GM12873 (cell line): ENCODE measurements at regions not wholly inside any gene's neighbourhood (a gene's known extent, or its start where the extent isn't known, plus 50 kb on each side); places are given as distances from the start of the nearest gene placed in this dataset.

Experiments used
- CTCF ChIP-seq: IDR thresholded peaks from 2 replicates; pipeline ENCODE4 v1.5.1; 2012; ENCODE audit warnings: low read depth, mild to moderate bottlenecking, moderate library complexity, low read length, control low read depth; ENCODE audit not compliant: insufficient read depth; ENCODE audit errors: missing control alignments

GRCh38 chr12:91640021-91640420 is 457.4 kb upstream of the DCN start:
- TF ChIP-seq CTCF: no peak

- TF ChIP-seq CTCF: no peak
Measured at GRCh38 chr12:91639327-91639726, 456.7 kb upstream of the DCN start.

DNA sequence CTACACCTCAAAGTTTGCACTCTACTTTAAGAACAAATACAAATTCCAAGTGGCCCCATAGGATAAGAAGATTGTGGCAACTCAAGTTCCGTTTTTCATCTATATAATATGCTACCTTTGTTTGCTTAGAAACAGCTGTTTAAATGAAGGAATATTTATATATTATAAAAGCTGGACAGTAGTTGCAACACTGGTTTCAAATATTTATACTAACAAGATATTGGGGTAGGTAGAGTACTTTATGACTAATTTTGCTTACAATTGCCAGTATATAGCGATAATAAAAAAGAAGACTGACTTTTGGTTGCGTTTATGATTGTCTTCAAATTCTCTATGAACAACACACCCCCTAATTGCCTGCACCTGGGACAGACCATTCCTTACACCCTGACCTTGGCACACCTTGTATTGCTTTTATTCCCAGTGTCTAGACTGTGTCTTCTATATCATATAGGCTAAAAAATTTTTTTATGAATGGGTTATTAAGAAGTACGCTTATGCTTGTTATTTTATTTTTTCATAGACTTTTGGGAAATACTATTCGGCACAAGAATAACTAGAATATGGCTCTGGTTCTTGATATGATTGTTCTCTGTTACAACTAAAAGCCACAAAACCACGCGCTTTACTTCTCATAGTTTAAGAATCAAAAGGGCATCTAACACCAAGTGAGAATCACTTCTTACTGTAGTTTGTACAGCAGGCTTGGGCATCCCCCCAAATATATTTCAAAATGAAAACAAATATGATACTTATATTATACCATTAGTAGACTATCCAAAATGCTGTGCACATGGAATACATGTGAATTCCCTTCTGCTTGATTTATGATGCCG is 455.4 kb upstream of the DCN start:
- TF ChIP-seq CTCF: no peak

GRCh38 chr12:91636721-91637120 is 454.1 kb upstream of the DCN start:
- TF ChIP-seq CTCF: no peak

GRCh38 chr12:91633734-91634357 is 451.2 kb upstream of the DCN start:
- TF ChIP-seq CTCF: no peak

DNA sequence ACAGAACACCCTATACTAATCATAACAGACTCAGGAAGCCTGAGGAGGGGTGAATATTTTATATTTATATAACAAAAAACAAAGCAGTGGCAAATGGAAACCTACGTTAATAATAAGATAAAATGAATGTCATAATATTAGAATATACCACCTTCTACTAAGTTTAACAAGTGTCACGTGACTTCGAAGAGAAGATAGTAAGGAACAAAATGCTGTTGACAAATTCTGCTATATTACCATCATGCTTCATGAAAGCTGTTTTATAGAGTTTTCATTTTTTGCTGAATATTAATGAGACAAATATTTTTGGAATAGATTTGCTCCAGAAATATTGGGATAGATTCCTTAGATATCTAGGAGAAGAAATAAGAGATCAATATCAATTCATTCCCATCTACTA is 450.6 kb upstream of the DCN start:
- TF ChIP-seq CTCF: no peak

GRCh38 chr12:91632042-91632786 is 449.6 kb upstream of the DCN start:
- TF ChIP-seq CTCF: no peak
